ENCODE measurements at regions not wholly inside any gene's neighbourhood (a gene's known extent, or its start where the extent isn't known, plus 50 kb on each side); places are given as distances from the start of the nearest gene placed in this dataset.

DNA sequence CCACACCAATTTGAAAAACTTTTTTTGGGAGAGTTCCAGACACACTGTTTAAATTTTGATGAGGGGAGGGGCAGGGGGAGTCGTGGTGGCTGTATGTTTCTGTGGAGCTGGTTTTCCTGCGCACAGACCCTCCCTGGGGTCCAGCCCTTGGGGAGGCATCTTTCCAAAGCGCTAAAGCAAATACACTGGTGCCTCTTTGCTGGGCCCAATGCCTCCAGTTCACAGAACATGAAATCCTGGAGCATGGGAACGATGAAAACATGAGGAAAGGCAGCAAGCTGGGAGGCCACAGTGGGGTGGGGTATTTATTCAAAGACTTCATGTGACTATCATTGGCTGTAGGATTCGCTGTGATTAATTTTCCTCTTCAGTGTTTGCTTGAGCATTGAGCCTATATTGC is 135.3 kb downstream of the CCDC34 start:
- TF ChIP-seq ZNF232 (CRISPR knock-in tag; IDR thresholded peaks at IDR 0.05): no peak
- no peak for TF ChIP-seq RBM17 (IDR thresholded peaks at IDR 0.05; ENCODE audit: borderline replicate concordance, low read depth, low read length)
- no peak for TF ChIP-seq FUS (optimal IDR thresholded peaks at IDR 0.05; ENCODE audit: low read depth, low read length)
- TF ChIP-seq PURB (CRISPR knock-in tag; IDR thresholded peaks at IDR 0.05; ENCODE audit: low read depth): no peak
- TF ChIP-seq KLF13 (tag; IDR thresholded peaks at IDR 0.05; ENCODE audit: borderline replicate concordance, low read depth): no peak
- TF ChIP-seq ZKSCAN3 (CRISPR knock-in tag; IDR thresholded peaks at IDR 0.05): no peak
- no peak for TF ChIP-seq GATAD2A (IDR thresholded peaks at IDR 0.05)
- no peak for TF ChIP-seq ATF1 (CRISPR knock-in tag; IDR thresholded peaks at IDR 0.05)
- TF ChIP-seq ATF1 (tag; IDR thresholded peaks at IDR 0.05): no peak
- TF ChIP-seq FOXA1 (IDR thresholded peaks at IDR 0.05; ENCODE audit: borderline replicate concordance): no peak
- TF ChIP-seq C11orf30 (IDR thresholded peaks at IDR 0.05; ENCODE audit: low read depth): no peak
- TF ChIP-seq SMAD1 (IDR thresholded peaks at IDR 0.05; ENCODE audit: low read depth, low read length, partially characterized antibody): no peak
- no peak for TF ChIP-seq TBP (optimal IDR thresholded peaks at IDR 0.05; ENCODE audit: low read depth, low read length)
- TF ChIP-seq ZNF12 (CRISPR knock-in tag; IDR thresholded peaks at IDR 0.05): no peak
- TF ChIP-seq JUNB (CRISPR knock-in tag; conservative IDR thresholded peaks at IDR 0.05): no peak
- no peaks in the 10 kb centered on the region for H3K9me3 ChIP-seq (replicated peaks; ENCODE audit: control insufficient read depth, insufficient read depth, low read depth, low read length)
- WGBS (ENCODE audit: insufficient coverage, low coverage, missing lambda C conversion rate): 2% methylated on average over 5 of the region's 5 CpGs
- H2AFZ ChIP-seq (ENCODE audit: low read depth, low read length): no peak overlapping the region
- intact Hi-C loops (cut with micrococcal nuclease): no loop called here
- ChIA-PET CTCF (ENCODE audit: low intra/inter-chr PET ratio) (interaction anchor here (0.7 kb wide), 1 partner anchor 148 kb away, joined by 3 read pairs; no protein-coding TSS in a partner anchor), POLR2A (interaction anchor here (1.0 kb wide), 1 partner anchor 10 kb away, joined by 3 read pairs; no protein-coding TSS in a partner anchor)
- ATAC-seq: no peak
- H3K27ac ChIP-seq (ENCODE audit: extremely low read depth, low read depth, low read length): no peak overlapping the region
- no peak overlapping the region for H3K4me3 ChIP-seq
- H3K4me1 ChIP-seq (replicated peaks in 1 of 2; ENCODE audit: control insufficient read depth in 2 of 2, insufficient read depth in 2 of 2, low read length in 2 of 2): peaks cover 0 to 3% of the 10 kb centered on the region in 2 experiments; a peak in 1 of 5 replicates
- in situ Hi-C loops (cut with MboI): no loop called here
- H3K36me3 ChIP-seq (ENCODE audit: control insufficient read depth, insufficient read depth, low read length): no peaks in the 10 kb centered on the region
- no peak for DNase-seq (ENCODE audit: extremely low read depth in 1 of 4, low spot score in 3 of 4)
- no peaks in the 10 kb centered on the region for H3K79me2 ChIP-seq (ENCODE audit: control insufficient read depth, insufficient read depth, low read length)
- no peak overlapping the region for H3K9ac ChIP-seq (ENCODE audit: insufficient read depth in 1 of 2, low read depth in 2 of 2, low read length in 2 of 2)
- FAIRE-seq: no peak
- no TSS peak for BruUV-seq (replicated peaks)
- no peaks in the 10 kb centered on the region for H4K20me1 ChIP-seq (replicated peaks; ENCODE audit: control insufficient read depth, insufficient read depth, low read length)
- H3K4me2 ChIP-seq (ENCODE audit: insufficient read depth, low read length): no peak overlapping the region
- peaks cover 0 to 4% of the 10 kb centered on the region in 2 experiments; a peak in 3 of 5 replicates for H3K27me3 ChIP-seq (ENCODE audit: control insufficient read depth in 2 of 2, insufficient read depth in 2 of 2, low read length in 2 of 2)
- H3K9me1 ChIP-seq (ENCODE audit: control insufficient read depth, insufficient read depth, low read length): no peaks in the 10 kb centered on the region

All from K562 (cell line).